ENCODE measurements at regions not wholly inside any gene's neighbourhood (a gene's known extent, or its start where the extent isn't known, plus 50 kb on each side); places are given as distances from the start of the nearest gene placed in this dataset.
"Not testable (repeated sequence)": the region's sequence is repeated elsewhere in the genome, so short reads cannot be mapped to it uniquely, and the experiment has no call there.

- POLR2A ChIA-PET = no interaction called here
- H3K4me1 ChIP-seq (ENCODE audit: control insufficient read depth, extremely low read depth, insufficient read depth, low read length) = no peaks in the 10 kb centered on the region
- intact Hi-C loops (cut with micrococcal nuclease) = no loop called here
- no peak overlapping the region for H3K9ac ChIP-seq (replicated peaks; ENCODE audit: extremely low read depth, insufficient read depth, low read length)
- CTCF ChIA-PET = no interaction called here
- no peak overlapping the region for H3K4me3 ChIP-seq (replicated peaks in 1 of 3; ENCODE audit: insufficient read depth in 1 of 3, low read depth in 1 of 3, low read length in 3 of 3)
- dilution Hi-C loops (cut with MboI; ENCODE audit: extremely low pct_ligation_motif_present, low sequenced_read_pairs) = no loop called here
- no peak overlapping the region for H2AFZ ChIP-seq (ENCODE audit: low read depth, low read length)
- H4K20me1 ChIP-seq (replicated peaks; ENCODE audit: control insufficient read depth, extremely low read depth, insufficient read depth, low read length) = no peaks in the 10 kb centered on the region
- no peaks in the 10 kb centered on the region for H3K9me3 ChIP-seq (replicated peaks; ENCODE audit: control insufficient read depth, insufficient read depth, low read length)
- H3K4me2 ChIP-seq (ENCODE audit: insufficient read depth, low read length) = no peak overlapping the region
- DNase-seq (ENCODE audit: low read depth, low spot score) (no peak), FAIRE-seq (no peak)
- TF ChIP-seq EZH2 (IDR thresholded peaks at IDR 0.05; ENCODE audit: borderline replicate concordance, low read depth, low read length, severe bottlenecking) (no peak), FOS (IDR thresholded peaks at IDR 0.05; ENCODE audit: borderline replicate concordance, insufficient read depth, low read length) (no peak), MYC (IDR thresholded peaks at IDR 0.05; ENCODE audit: low read depth, low read length) (no peak), CTCF (IDR thresholded peaks at IDR 0.05; ENCODE audit: extremely low read depth in 1 of 2, insufficient read depth in 1 of 2, low read depth in 1 of 2, low read length in 2 of 2) (no peak), MAX (IDR thresholded peaks at IDR 0.05; ENCODE audit: insufficient read depth, insufficient read length) (no peak), JUN (IDR thresholded peaks at IDR 0.05; ENCODE audit: borderline replicate concordance, insufficient read depth, insufficient read length, low read depth) (no peak)
- no peaks in the 10 kb centered on the region for H3K36me3 ChIP-seq (ENCODE audit: control insufficient read depth in 2 of 2, extremely low read depth in 1 of 2, insufficient read depth in 2 of 2, low read length in 2 of 2)
- no peak overlapping the region for H3K27ac ChIP-seq (ENCODE audit: insufficient read depth, low read depth, low read length)
- H3K27me3 ChIP-seq (ENCODE audit: control insufficient read depth in 2 of 2, insufficient read depth in 2 of 2, low read length in 2 of 2) = no peaks in the 10 kb centered on the region
- H3K79me2 ChIP-seq (ENCODE audit: control insufficient read depth, insufficient read depth, low read length) = no peaks in the 10 kb centered on the region
- no peaks in the 10 kb centered on the region for H3K9me1 ChIP-seq (replicated peaks; ENCODE audit: control insufficient read depth, extremely low read depth, insufficient read depth, low read length)
- no TSS peak for BruUV-seq (replicated peaks)
These were observed 65.0 kb upstream of the SYT9 start for GRCh38 chr11:7186676-7187075.

GRCh38 chr11:7192785-7193184, 58.9 kb upstream of the SYT9 start:
- H3K4me2 ChIP-seq (ENCODE audit: insufficient read depth, low read length); H2AFZ ChIP-seq (ENCODE audit: low read depth, low read length); H3K9ac ChIP-seq (replicated peaks; ENCODE audit: extremely low read depth, insufficient read depth, low read length); H4K20me1 ChIP-seq (replicated peaks; ENCODE audit: control insufficient read depth, extremely low read depth, insufficient read depth, low read length); H3K79me2 ChIP-seq (ENCODE audit: control insufficient read depth, insufficient read depth, low read length); H3K27ac ChIP-seq (ENCODE audit: insufficient read depth, low read depth, low read length); POLR2A ChIA-PET; H3K36me3 ChIP-seq (ENCODE audit: control insufficient read depth in 2 of 2, extremely low read depth in 1 of 2, insufficient read depth in 2 of 2, low read length in 2 of 2); H3K9me1 ChIP-seq (replicated peaks; ENCODE audit: control insufficient read depth, extremely low read depth, insufficient read depth, low read length); H3K9me3 ChIP-seq (replicated peaks; ENCODE audit: control insufficient read depth, insufficient read depth, low read length); H3K4me1 ChIP-seq (ENCODE audit: control insufficient read depth, extremely low read depth, insufficient read depth, low read length); H3K4me3 ChIP-seq (replicated peaks in 1 of 3; ENCODE audit: insufficient read depth in 1 of 3, low read depth in 1 of 3, low read length in 3 of 3); CTCF ChIA-PET; H3K27me3 ChIP-seq (ENCODE audit: control insufficient read depth in 2 of 2, insufficient read depth in 2 of 2, low read length in 2 of 2); DNase-seq (ENCODE audit: low read depth, low spot score); dilution Hi-C loops (cut with MboI; ENCODE audit: extremely low pct_ligation_motif_present, low sequenced_read_pairs); BruUV-seq (replicated peaks); FAIRE-seq: not testable (repeated sequence)
- intact Hi-C loops (cut with micrococcal nuclease) = loop anchor here (10.0 kb wide), 1 partner anchor 58 kb away; no protein-coding TSS in a partner anchor

Data from endothelial cell of umbilical vein (primary cell).